Posterior cingulate gyrus (tissue), 11 donors: ENCODE measurements at regions not wholly inside any gene's neighbourhood (a gene's known extent, or its start where the extent isn't known, plus 50 kb on each side); places are given as distances from the start of the nearest gene placed in this dataset.
A peak's percentile ranks its signal among the peaks of the same experiment; 100 is the strongest.

Source experiments
- DNase-seq, 10 donors: peaks; one replicate each; pipeline versions ENCODE4 v3.0.0 to v3.0.0-alpha.2; 2020 to 2021; ENCODE audit warnings: mixed read lengths in 3 of 10
- intact Hi-C: fragments of 100-400 bp; cut with DNase I; formaldehyde crosslinking; loops from one replicate; pipeline ENCODE4 v1.15.1; 2023

DNA sequence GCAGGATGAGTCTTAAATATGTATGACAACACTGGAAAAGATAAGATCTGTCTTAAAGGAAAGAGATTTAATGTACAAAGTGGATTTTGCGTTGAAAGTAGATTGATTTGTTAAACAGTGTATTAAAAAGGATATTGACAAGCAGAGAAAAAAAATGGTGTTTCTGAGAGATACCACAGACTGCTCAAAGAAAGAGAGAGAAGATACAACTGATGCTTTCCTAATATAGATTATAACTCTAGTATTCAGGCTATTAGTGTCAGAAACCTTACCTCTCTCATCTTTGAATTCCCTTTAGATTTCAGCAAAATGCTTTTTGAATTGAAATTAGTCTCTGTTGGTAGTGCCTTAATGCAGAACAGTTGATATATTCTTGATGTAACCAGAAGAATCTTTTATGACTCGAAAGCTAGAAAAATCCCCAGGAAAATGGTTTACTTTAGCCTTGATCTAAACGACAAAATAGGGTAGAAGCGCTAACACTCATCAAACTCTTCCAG is 550.7 kb downstream of the INHBA start:
- intact Hi-C loops: no loop called here
- no peak for DNase-seq

DNA sequence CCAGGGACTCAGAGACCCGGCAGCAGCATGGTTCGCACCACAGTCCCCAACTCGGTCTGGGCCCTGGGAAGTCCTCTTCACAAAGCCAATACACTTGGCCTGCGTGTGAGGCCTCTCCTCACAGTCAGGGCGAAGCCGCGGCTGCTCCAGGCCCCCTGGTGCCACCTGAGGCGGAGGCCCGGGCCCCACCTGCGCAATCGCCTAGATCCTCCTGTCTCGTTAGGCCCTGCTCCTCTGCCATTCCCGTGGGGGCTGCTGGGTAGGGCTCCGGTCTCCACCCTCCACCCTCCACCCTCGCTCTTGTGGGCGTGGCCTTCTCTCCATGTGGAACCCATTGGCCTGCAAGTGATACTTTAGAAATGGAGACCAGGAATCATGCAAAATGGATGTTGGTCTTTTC is 553.3 kb downstream of the INHBA start:
- peak in 2 of 10 donors; percentile 80 to 81 for DNase-seq
- intact Hi-C loops: no loop called here

GRCh38 chr7:41148521-41148951 is 554.4 kb downstream of the INHBA start:
- intact Hi-C loops: no loop called here
- DNase-seq: no peak

DNA sequence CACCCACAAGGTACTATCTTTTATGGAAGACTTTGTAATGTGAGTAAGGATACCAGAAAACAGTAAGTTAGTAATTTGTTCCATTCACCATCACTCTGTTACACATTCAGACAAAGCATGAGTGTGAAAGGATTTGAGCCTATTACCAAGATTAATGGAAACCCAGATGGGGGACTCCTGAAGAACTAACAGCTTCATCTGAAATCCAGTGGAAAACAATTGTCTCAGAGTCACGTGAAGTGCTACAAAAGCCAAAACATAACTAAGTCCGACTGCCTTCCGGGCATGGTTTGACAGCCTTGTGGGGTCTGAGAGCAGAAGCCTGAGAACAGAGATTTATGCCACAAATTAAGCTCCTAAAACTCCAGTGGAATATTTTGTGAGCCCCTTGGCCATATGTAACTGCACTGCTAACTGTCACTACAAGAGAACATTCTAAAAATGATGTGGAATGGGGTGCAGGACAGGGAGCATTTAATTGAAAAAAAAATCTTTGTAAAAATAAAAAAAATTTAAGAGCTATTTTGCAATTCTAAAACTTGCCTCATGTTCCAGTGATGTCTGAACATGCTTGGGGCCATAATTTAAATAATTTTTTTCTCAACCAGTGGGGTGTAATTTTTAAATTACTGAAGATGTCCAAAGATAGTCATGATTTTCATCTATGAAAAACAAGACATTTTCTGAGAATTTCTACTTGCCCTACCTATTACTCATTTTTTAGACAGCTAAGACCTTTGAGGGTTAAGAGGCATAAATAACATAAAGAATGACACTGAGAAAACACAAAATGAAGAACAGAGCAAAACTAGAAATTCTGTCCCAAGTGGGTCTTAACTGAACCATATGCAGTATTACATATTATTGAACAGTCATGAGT is 555.0 kb downstream of the INHBA start:
- intact Hi-C loops: no loop called here
- no peak for DNase-seq

GRCh38 chr7:41146429-41146828 is 556.5 kb downstream of the INHBA start:
- no peak for DNase-seq
- intact Hi-C loops: no loop called here

GRCh38 chr7:41145656-41146055 is 557.2 kb downstream of the INHBA start:
- intact Hi-C loops: no loop called here
- no peak for DNase-seq

DNA sequence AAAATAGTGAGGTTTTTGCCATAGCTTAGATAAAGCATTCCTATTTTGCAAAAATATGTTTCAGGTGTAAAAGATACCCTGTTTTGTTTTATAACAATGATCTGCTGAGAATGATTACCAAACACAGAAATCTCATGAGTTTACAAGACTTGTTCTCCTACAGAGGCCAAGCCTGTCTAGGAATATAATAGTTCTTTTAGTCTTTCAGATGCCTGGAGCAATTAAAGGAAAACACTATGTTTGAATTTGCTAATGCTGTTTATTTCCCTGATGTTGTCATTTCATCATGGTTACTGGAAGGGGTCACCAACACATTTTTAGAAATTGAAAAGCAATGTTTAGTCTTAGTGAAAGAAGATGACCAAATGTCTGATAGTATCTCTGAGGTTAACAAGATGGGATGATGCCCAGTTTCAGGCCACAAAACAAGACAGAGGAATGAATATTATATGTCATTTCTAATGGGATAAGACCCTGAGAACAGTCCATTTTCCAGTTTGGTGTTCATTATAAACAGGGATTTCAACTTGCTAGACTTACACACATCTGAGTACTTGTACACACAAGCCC is 559.9 kb downstream of the INHBA start:
- DNase-seq: no peak
- intact Hi-C loops: no loop called here

GRCh38 chr7:41139789-41140188 is 563.1 kb downstream of the INHBA start:
- DNase-seq: no peak
- intact Hi-C loops: no loop called here

DNA sequence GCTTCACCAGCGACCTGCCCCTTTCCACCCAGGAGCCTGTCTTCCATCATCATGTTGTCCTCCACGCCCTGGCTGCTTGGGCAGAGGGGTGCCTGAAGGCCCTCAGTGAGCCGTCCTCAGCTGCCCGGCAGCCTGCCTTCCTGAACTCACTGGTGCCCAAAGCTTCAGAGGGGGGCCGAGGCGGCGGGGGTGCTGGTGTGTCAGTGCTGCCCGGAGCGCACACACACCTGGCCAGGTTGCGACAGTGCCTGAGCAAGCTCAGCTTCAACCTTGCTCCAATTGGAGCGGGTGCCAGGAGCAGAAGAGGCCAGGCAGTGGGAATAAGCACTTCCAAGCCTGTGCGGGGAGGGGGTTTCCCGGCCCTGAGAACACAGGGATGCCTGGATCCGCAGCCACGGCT is 566.3 kb downstream of the INHBA start:
- intact Hi-C loops: no loop called here
- DNase-seq: peak in 3 of 10 donors; percentile 68 to 69 (median 69)

DNA sequence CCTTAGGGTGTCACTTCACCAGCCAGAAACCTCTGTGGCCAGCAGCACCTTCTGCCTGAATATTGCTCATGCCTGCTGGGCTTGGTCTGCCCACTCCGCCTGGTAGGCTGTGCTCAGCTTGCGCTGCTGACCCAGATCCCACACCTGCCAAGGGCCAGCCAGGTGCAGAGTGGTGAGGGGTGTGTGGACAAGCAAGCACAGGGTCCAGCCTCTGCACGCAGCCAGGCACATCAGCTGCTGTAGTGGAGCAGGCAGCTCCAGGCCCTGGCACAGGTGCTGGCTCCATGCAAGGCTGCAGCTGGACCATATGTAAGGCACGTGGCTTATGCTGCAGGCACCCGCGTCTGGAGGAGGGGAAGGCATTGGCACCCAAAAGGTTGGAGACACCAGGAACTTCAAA is 567.4 kb downstream of the INHBA start:
- peak in 3 of 10 donors; percentile 45 to 76 (median 74) for DNase-seq
- intact Hi-C loops: no loop called here

DNA sequence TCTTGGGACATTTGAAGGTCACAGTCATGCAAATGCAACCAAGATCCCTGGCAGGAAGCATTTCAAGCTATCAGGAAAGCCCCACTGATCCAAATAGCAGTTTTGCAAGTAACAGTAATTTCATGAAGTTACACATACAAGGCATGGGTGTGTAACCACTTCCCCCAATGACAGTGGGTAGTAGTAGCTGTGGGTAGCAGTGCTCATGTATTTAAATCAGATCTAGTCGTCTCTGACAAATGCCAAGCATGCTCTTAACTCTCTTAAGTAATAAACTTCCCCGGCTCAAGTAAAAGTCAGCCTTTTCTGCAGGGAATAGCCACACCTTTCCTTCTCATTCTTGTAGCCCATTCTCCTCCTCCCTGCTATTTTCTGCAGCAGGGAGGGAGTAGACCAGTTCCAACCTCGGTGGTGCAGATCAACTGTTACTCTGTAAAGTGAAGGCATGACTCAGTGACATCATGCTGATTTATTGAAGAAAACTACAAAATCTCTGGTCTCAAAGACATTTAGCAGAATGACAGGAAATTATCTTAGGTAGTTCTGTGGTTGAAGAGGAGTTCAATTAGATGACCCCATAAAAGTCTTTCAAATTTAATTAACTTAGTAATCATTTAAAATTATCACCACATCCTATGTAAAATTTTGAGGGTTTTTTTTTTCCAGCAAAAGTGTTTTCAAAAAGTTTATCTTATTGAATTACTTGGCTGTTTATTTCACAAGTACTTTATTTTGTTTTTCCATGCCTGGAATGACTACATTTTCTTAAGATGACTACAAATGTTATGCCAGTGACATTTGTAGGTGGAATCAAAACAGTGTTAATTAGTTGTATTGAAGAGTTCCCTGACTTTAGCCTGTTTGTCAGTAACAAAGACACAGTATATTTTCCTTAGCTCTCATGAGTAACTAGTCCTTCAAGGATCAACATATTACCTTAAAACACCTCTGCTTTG is 568.3 kb downstream of the INHBA start:
- intact Hi-C loops: no loop called here
- DNase-seq: no peak

GRCh38 chr7:41133690-41134299 is 569.1 kb downstream of the INHBA start:
- no peak for DNase-seq
- intact Hi-C loops: no loop called here

- intact Hi-C loops: no loop called here
- no peak for DNase-seq
Measured at GRCh38 chr7:41131956-41132355, 570.9 kb downstream of the INHBA start.

DNA sequence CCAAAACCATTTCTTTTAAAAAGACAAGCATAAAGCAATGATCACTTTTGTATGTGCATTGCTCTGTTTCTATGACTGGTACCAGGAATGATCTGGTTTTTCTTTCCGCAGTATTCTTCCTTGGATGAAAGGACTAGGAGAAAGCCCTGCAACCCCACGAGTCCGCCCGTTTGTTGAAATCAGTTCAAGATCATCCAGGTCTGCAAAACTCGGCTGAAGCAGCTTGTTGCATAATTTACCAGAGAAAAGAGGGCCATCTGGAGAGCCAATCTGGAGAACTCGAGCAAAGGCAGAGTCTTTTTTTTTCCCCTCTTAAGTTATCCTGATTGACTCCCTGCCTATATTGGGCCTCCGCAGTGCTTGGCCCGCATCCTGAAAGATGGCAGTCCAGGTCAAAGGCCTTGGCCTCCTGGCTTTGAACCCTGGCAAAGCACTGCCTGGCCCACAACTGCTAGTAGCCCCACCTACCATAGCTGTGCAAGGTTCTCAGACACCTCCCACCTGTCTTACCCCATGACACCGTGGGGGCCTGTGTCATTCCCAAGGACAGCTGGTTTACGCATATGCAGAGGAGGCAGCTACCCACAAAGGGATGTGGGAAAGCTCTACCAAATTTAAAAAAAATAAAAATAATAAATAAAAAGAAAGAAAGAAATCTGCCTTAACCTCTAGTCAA is 572.2 kb downstream of the INHBA start:
- intact Hi-C loops: no loop called here
- no peak for DNase-seq

GRCh38 chr7:41130086-41130485 is 572.8 kb downstream of the INHBA start:
- intact Hi-C loops: no loop called here
- DNase-seq: peak in 1 of 10 donors; percentile 69

DNA sequence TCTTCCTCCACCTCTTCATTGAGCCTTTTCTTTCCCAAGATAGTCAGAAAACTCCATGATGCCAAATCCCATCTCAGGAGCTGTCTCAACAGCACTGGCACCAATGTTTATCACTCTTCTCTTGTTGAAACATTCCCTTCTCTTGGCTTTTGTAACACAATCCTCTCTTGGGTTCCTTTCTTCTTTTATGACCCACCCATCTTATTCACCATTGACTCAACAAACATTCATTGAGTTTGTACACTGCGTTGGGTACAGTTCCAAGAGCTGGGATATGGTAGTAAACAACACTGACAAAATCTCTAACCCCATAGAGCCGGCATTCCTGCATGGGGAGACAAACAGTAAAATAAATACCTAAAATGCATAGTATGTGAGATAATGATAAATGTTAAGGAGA is 577.5 kb downstream of the INHBA start:
- DNase-seq: no peak
- intact Hi-C loops: no loop called here

DNA sequence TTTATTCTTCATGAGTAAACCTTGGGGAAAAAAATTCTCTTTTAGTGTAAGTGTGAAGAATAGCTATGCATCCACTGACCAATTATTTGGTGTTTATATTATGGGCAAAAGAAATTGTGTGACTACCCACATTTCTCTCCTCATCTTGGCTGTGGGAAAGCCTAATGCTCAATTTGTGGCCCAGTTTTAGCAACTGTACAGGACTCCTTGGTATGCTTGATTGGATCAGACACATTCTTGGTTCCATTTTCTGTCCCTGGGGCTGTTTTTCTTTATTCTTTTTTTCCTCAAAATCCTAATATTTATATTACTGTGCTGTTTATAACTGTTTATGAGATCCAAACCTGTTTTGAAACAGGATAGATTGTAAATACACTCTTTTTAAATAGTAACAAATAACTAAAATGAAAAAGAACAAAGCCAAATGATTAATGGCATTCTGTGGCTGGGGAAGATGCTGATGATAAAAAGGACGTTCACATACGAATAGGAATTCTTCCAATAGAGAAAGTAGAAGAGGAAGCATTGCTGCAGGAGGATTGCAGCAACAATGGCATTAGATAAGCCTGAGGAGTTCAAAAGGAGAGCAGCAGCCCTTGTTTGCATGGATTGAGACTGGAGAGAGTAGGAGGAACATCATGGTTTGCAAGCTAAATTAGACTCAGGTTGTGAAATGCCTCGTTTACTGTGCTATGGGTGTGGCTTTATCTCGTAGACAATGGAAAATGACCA is 580.5 kb downstream of the INHBA start:
- intact Hi-C loops: no loop called here
- no peak for DNase-seq

DNA sequence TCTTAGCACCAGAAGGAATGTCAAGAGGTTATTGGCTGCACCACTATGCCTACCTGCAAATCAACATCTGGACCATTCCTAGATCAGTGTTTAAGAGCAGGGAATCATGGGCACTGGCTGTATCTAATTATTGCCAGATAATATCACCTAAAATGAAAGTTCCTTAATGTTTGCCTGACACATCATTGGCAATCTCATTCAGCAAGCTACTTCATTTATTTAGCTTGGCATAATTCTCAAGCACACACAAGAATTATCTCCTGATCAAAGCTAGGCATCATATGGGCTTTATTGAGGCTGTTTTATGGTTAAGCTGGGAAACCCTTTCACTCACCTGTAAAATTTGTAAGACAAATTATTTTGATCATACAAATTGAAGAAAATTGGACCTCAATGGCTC is 581.7 kb downstream of the INHBA start:
- intact Hi-C loops: no loop called here
- no peak for DNase-seq

DNA sequence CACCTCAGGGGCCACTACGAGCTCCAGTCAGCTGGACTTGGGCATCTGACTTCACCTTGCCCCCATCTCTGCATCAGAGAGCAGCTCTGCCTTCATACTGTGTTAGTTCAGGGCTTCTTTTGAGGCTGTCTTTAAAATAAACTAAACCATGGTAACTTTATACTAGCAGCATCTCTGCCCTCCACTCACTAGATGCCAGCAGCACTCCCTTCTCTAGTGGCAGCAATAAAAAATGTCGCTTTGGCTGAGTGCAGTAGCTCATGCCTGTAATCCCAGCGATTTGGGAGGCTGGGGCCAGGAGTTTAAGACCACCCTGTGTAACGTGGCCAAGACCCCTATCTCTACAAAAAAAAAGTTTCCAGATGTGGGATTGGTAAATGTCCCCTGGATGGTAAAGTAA is 584.4 kb downstream of the INHBA start:
- intact Hi-C loops: no loop called here
- DNase-seq: no peak
